Neural crest cell (in vitro differentiated cells): ENCODE measurements at regions not wholly inside any gene's neighbourhood (a gene's known extent, or its start where the extent isn't known, plus 50 kb on each side); places are given as distances from the start of the nearest gene placed in this dataset.

ENCODE experiments used
- DNase-seq: peaks from one replicate; pipeline ENCODE4 v3.0.0; 2021; ENCODE audit warnings: low read depth, mixed read lengths, low spot score
- H3K27ac Mint-ChIP-seq: one replicate; pipeline ENCODE4 v1.8.0; 2021; ENCODE audit warnings: mild to moderate bottlenecking, mixed read lengths; ENCODE audit not compliant: unreplicated experiment
- H3K27me3 Mint-ChIP-seq: 2 replicates; pipeline ENCODE4 v1.8.0; 2021; ENCODE audit warnings: low read depth, mild to moderate bottlenecking, mixed read lengths
- H3K36me3 Mint-ChIP-seq: 2 replicates; pipeline ENCODE4 v1.8.0; 2021; ENCODE audit warnings: low read depth, mild to moderate bottlenecking, mixed read lengths
- H3K4me1 Mint-ChIP-seq: 2 replicates; pipeline ENCODE4 v1.8.0; 2021; ENCODE audit warnings: mixed read lengths
- H3K4me3 Mint-ChIP-seq: one replicate; pipeline ENCODE4 v1.8.0; 2021; ENCODE audit warnings: mild to moderate bottlenecking, mixed read lengths
- H3K9me3 Mint-ChIP-seq: 2 replicates; pipeline ENCODE4 v1.8.0; 2021; ENCODE audit warnings: mixed read lengths
- TF ChIP-seq, protein P1 (sequence below): fragments of 200-600 bp; sonication (generic); conservative IDR thresholded peaks from 2 replicates; pipeline ENCODE4 v1.5.0; 2021; ENCODE audit warnings: antibody characterized with exemption, mild to moderate bottlenecking

DNA sequence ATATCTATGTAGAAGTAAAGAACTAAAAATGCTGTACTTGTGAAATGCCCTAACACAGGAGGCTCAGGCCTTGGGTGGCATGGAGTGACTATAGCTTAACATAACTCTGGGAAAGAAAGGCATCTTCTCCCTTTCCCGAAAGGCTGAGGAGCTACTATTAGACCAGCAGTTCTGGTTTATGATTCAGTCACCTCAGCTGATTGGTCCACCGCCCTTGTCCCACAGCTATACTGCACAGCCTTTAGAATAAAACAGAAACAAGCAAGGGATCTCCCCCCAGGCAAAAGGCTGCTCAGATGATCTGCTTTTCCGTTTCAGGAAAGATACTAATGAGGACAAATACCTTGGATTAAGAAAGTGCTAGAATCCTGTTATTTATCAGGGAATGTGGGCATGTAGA lies 171.3 kb downstream of the SNCA start:
- no peaks in the 10 kb centered on the region for H3K36me3 Mint-ChIP-seq
- TF ChIP-seq, protein P1, sequence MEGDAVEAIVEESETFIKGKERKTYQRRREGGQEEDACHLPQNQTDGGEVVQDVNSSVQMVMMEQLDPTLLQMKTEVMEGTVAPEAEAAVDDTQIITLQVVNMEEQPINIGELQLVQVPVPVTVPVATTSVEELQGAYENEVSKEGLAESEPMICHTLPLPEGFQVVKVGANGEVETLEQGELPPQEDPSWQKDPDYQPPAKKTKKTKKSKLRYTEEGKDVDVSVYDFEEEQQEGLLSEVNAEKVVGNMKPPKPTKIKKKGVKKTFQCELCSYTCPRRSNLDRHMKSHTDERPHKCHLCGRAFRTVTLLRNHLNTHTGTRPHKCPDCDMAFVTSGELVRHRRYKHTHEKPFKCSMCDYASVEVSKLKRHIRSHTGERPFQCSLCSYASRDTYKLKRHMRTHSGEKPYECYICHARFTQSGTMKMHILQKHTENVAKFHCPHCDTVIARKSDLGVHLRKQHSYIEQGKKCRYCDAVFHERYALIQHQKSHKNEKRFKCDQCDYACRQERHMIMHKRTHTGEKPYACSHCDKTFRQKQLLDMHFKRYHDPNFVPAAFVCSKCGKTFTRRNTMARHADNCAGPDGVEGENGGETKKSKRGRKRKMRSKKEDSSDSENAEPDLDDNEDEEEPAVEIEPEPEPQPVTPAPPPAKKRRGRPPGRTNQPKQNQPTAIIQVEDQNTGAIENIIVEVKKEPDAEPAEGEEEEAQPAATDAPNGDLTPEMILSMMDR: no peak
- H3K4me1 Mint-ChIP-seq: no peaks in the 10 kb centered on the region
- H3K27ac Mint-ChIP-seq: no peak overlapping the region
- H3K4me3 Mint-ChIP-seq: no peak overlapping the region
- H3K9me3 Mint-ChIP-seq: no peaks in the 10 kb centered on the region
- DNase-seq: no peak
- no peaks in the 10 kb centered on the region for H3K27me3 Mint-ChIP-seq

DNA sequence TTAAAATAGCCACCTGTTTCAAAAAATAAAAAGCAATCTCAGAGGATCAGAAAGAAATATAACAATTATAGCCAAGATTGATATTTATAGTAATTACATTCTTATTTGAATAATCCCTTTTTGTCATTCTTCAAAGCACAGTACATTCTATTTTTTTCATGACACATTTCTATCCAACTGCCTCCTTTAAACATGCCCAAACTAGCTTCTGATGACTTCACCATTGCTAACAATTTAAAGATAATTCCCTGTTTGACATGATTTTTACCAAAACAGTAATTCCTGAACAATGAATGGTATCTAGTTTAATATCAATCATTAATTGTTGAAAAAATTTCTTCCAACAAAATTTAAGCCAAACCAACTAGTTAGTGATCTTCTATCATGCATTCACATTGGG lies 172.4 kb downstream of the SNCA start:
- Mint-ChIP-seq H3K27me3 (no peaks in the 10 kb centered on the region), H3K4me1 (no peaks in the 10 kb centered on the region), H3K27ac (no peak overlapping the region), H3K36me3 (no peaks in the 10 kb centered on the region), H3K4me3 (no peak overlapping the region), H3K9me3 (no peaks in the 10 kb centered on the region)
- TF ChIP-seq, protein P1: no peak
- no peak for DNase-seq

DNA sequence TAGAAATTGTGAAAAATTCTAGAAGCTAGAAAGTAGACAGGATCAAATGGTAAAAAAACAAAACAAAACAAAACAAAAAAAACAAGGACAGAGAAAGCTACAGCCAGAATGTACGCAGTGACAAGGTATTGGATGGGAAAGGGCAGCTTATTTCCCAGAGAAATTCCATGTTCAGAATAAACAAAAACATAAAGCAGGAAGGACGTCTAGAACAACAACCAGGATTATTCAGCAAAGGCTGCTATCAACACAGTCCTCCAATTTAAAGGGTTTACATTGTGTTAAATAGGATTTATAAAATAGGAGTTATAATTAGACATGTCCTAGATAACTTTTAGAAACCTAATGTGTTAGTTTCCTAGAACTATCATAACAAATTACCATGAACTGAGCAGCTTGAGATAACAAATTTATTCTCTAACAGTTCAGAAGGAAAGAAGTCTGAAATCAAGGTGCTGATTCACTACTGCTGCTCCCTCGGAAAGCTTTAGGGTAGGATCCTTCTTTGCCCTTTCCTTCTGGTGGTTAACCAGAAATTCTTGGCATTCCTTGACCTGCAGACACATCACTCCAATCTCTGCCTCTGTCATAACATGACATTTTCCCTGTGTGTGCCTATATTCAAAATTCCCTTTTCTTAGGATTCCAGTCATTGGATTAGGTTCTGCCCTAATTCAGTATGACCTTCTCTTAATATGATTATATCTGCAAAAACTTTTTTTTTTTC lies 175.6 kb downstream of the SNCA start:
- Mint-ChIP-seq H3K4me1 (no peaks in the 10 kb centered on the region), H3K9me3 (no peaks in the 10 kb centered on the region), H3K27ac (no peak overlapping the region), H3K27me3 (no peaks in the 10 kb centered on the region), H3K36me3 (no peaks in the 10 kb centered on the region), H3K4me3 (no peak overlapping the region)
- TF ChIP-seq, protein P1: no peak
- no peak for DNase-seq

DNA sequence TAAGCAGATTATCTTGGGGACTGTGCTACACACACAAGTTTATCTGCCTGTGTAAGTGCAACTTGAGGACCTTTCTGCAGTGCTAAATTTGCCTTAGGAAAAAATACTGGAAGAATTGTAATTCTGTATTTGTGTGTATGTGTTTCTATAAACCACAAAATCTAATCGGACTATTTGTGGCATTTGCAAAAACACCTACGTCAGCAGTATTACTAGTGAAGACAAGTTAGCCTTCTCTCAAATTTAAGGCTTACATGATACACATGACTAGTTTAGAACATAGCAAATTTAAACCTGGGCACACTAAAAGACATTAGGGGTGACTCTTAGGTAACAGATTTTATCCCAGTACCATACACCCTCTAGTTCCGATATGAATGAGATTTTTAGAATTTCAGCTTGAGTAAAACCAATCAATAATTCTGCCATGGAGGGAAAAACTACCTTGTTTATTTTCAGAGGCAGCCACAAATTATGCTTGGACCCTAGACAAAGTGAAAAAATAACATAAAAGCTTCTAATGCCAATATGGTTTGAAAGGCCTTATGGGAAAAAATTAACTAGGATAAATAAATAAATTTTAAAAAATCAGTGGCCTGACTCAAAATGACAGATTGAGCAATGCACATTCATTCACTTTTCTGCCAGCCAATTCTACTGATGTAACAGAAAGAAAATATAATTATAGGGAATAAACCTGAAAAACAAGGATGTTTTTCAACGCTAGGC lies 176.4 kb downstream of the SNCA start:
- Mint-ChIP-seq H3K4me1 (peaks cover 2% of the 10 kb centered on the region), H3K27me3 (no peaks in the 10 kb centered on the region), H3K27ac (no peak overlapping the region), H3K36me3 (no peaks in the 10 kb centered on the region), H3K9me3 (no peaks in the 10 kb centered on the region), H3K4me3 (no peak overlapping the region)
- no peak for DNase-seq
- TF ChIP-seq, protein P1: no peak

DNA sequence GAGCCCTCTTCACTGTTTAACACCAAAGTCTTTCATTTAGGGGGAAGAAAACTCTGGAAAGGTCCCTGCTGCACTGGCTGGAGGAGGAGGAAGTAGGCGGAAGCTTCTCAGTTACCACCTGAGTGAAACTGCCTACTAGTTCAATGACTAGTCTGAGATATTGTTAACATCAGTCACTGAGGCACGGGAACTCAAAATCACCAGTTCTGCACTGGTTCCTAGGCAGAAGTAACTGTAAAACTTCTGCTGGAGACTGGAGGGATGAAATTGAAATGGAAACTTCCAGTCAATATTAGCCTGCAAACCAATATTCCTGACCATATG lies 178.3 kb downstream of the SNCA start:
- no peak overlapping the region for H3K4me3 Mint-ChIP-seq
- H3K4me1 Mint-ChIP-seq: peaks cover 7% of the 10 kb centered on the region
- no peaks in the 10 kb centered on the region for H3K36me3 Mint-ChIP-seq
- TF ChIP-seq, protein P1: no peak
- H3K27ac Mint-ChIP-seq: no peak overlapping the region
- H3K27me3 Mint-ChIP-seq: no peaks in the 10 kb centered on the region
- no peaks in the 10 kb centered on the region for H3K9me3 Mint-ChIP-seq
- no peak for DNase-seq
